Muscle of leg (tissue), 3 donors: ENCODE measurements at regions not wholly inside any gene's neighbourhood (a gene's known extent, or its start where the extent isn't known, plus 50 kb on each side); places are given as distances from the start of the nearest gene placed in this dataset.

Experiments
- DNase-seq: peaks from one replicate; pipeline ENCODE4 v3.0.0; 2013
- H3K27ac ChIP-seq: one replicate; pipeline ENCODE4 v1.5.1; 2013; ENCODE audit warnings: mild to moderate bottlenecking, low read length, control low read depth
- H3K27me3 ChIP-seq: one replicate; pipeline ENCODE4 v1.6.1; 2013; ENCODE audit warnings: low read length; ENCODE audit not compliant: control insufficient read depth, insufficient read depth
- H3K36me3 ChIP-seq: one replicate; pipeline ENCODE4 v1.6.1; 2013; ENCODE audit warnings: low read length; ENCODE audit not compliant: control insufficient read depth, insufficient read depth
- H3K4me1 ChIP-seq: one replicate; pipeline ENCODE4 v1.6.1; 2013; ENCODE audit warnings: low read length; ENCODE audit not compliant: control insufficient read depth, insufficient read depth
- H3K4me3 ChIP-seq: one replicate; pipeline ENCODE4 v1.5.1; 2013; ENCODE audit warnings: low read length, control low read depth
- H3K9me3 ChIP-seq: replicated peaks from 2 replicates; pipeline ENCODE4 v1.6.1; 2013; ENCODE audit warnings: low read depth, low read length; ENCODE audit not compliant: control insufficient read depth
- WGBS: methylation state at CpG from one replicate; pipeline ENCODE4 v1.1.5; 2013; ENCODE audit warnings: missing lambda C conversion rate; ENCODE audit not compliant: insufficient coverage; 5-methylcytosine and 5-hydroxymethylcytosine counted together

DNA sequence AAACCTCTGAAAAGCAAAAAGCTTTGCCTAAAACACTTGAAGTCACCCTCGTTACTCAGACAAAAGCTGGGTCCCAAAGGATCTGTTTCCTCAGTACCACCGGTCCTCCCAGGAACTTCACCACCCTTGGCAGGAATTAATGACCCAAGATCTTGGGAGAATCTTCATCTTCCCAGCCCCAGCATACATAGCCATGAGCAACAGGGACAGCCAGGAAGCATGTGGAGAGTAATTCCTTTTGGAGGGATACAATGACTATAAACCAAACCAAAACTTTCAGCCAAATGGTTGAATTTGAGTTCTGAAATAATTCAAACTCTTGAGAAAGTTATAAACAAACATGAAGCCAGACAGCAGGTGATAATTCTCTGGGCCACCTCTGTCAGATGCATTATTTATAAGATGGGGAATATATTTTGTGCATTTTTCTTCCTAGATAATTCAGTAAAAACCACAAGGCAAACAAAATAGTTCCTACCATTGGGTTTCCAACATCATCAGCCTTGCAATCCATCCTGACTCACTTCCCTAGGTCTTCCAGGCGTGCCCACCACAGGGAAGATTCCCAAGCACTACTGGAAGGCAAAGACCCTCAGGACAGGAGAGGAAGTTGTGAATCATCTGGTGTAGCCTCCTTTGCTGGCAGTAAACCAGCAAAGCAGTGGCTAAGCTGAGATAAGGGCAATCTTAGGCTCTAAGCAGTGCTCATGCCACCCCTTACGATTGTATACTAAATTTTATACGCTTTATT, 71.7 kb upstream of the DRD2 start:
- no peak for DNase-seq
- Histone ChIP-seq H3K27ac (no peak overlapping the region), H3K4me1 (no peaks in the 10 kb centered on the region), H3K27me3 (peaks cover 6% of the 10 kb centered on the region), H3K4me3 (no peak overlapping the region), H3K9me3 (no peaks in the 10 kb centered on the region), H3K36me3 (no peaks in the 10 kb centered on the region)
- WGBS, result 83% methylated on average over 1 of the region's 5 CpGs

DNA sequence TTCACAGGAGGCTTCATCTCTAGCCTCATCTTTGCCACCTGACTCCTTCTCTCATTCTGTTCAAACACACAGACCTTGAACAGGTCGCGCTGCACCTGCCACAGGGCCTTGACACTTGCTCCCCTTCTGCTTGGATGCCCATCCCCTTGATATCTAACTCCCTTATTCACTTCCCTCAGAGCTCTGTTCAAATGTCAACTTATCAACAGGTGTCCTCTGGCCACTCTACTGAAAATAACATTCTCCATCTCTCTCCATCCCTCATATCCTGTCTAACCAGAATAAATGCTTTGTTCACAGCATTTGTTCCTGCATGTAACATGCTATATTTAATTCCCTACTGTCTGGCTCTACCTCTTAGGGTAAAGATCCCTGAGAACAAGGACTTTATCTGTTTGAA, 67.2 kb upstream of the DRD2 start:
- Histone ChIP-seq H3K4me3 (no peak overlapping the region), H3K4me1 (no peaks in the 10 kb centered on the region), H3K27ac (no peak overlapping the region), H3K36me3 (no peaks in the 10 kb centered on the region), H3K27me3 (peaks cover 6% of the 10 kb centered on the region), H3K9me3 (no peaks in the 10 kb centered on the region)
- no peak for DNase-seq
- 96% methylated on average over 2 of the region's 2 CpGs for WGBS

DNA sequence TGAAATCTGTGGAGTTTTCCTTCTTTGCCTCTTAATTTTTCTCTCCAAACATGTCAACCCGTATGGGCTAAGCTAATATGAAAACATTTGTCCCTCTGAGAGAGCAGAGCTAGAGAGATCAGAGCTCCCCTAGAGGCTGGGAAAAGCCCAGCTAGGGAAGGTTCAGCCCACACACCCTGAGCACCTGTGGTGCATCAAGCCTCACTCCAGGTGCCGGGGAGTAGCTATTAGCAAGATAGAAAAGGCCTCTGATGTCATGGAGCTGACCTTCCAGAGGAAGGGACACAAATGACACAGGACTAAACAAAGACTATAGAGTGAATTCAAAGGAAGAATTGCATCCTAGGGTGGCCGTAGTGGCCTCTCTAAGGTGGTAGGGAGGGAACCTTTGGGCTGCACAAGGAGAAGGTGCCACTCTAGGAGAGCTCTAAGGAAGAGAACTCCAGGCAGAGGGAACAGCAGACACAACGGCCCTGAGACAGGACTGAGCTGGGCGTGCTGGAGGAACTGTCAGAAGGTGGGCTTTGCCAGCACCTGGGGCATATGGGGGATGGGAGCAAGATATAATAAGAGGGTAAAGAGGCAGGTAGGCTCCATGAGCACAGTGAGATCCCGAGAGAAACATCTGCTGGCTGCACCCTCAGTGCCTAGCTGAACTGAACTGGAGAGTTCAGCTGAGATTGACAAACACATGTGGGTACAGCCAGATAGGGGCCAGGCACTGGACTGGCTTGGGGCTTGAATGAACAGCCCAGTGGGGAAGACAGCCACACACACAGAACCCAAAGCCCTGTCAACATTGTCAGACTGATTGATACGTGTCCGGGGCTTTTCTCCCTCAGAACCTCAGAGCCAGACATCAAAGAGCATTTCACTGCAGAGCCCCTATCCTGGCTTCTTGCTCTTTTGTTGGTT, 65.5 kb upstream of the DRD2 start:
- Histone ChIP-seq H3K4me1 (no peaks in the 10 kb centered on the region), H3K4me3 (no peak overlapping the region), H3K36me3 (no peaks in the 10 kb centered on the region), H3K27me3 (peaks cover 5% of the 10 kb centered on the region), H3K27ac (no peak overlapping the region), H3K9me3 (no peaks in the 10 kb centered on the region)
- no peak for DNase-seq
- WGBS, result 53% methylated on average over 5 of the region's 8 CpGs

DNA sequence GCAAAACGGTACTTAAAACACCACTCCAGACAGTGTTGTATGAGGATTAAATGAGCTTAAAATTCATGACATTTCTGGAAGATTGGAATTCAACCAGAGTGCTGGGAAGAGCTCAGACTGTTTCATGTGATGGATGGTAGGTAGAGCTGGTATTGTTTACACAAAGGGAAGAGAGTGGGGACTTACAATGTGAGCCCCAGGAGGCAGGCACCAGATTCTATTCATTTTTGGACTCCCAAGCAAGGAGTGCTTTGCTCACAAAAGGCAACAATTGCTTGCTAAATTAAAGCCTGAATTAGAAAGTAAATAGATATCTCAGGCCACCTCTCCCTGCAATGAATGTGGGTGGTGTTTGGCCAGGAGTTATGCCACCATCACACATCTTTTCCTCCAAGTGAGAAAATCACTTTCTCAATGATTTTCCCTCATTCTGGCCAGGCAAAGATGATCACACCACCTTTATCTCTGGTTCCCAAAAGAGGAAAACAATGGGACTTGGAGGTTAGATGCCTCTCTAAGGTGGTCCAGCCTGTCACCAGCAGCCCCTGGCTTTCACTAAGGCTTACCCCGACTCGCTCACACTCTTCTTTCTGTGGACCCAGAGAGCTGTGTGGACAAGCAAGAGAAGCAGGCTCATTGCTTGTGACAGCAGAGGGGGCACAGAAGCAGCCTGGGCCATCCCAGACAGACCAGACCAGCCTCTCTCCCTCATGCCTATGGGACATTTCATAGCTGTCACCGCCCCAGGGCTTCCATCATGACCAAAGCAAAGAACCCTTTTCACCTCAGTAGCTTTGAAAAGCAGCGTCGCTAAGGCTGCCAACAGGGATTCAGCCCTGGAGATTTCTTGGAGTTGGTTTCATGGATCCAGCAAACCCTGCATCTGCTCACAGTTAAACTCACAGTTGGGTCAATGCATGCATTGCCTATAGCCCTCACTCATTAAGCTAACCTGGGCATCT, 63.5 kb upstream of the DRD2 start:
- H3K36me3 ChIP-seq, result no peaks in the 10 kb centered on the region
- H3K27me3 ChIP-seq, result peaks cover 2% of the 10 kb centered on the region
- no peak for DNase-seq
- H3K9me3 ChIP-seq, result no peaks in the 10 kb centered on the region
- no peak overlapping the region for H3K27ac ChIP-seq
- no peak overlapping the region for H3K4me3 ChIP-seq
- WGBS, result 85% methylated on average over 5 of the region's 6 CpGs
- no peaks in the 10 kb centered on the region for H3K4me1 ChIP-seq

DNA sequence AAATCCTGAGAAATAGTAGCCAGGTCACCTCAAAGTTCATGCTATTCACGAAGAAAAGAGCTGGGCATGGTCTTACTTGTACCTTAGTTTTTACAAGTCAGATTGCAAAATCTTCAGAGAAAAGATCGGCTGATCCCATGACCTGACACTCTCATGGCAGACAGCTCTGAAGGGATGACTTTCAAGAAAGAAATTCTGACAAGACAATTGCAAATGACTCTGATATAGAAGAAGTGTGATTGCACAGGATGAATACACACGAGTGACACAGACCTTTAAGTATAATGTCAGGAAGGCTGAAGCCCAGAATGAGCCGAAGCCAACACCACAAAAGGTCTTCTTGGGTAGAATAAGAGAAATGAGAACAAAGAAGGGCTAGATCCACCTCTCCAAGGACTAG, 59.4 kb upstream of the DRD2 start:
- peaks cover 14% of the 10 kb centered on the region for H3K27me3 ChIP-seq
- 53% methylated on average over 3 of the region's 4 CpGs for WGBS
- no peak for DNase-seq
- H3K4me3 ChIP-seq, result no peak overlapping the region
- peaks cover under 1% of the 10 kb centered on the region for H3K4me1 ChIP-seq
- no peak overlapping the region for H3K27ac ChIP-seq
- H3K36me3 ChIP-seq, result no peaks in the 10 kb centered on the region
- H3K9me3 ChIP-seq, result no peaks in the 10 kb centered on the region

DNA sequence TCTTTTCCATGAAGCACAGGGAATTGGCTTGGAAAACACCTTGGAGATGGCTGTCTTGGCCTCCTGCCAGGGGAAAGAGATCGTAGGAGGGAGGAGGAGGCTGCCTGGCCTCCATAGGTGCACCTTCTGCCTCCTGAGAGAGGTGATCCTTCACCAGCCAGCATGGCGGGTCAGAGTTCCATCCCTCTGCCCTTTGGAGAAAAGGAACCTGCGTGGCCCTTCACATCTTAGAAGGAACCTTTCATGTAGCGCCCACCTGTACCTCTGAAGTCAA, 58.2 kb upstream of the DRD2 start:
- Histone ChIP-seq H3K9me3 (no peaks in the 10 kb centered on the region), H3K27me3 (peaks cover 14% of the 10 kb centered on the region), H3K27ac (no peak overlapping the region), H3K4me3 (no peak overlapping the region), H3K36me3 (no peaks in the 10 kb centered on the region), H3K4me1 (peaks cover 4% of the 10 kb centered on the region)
- 59% methylated on average over 3 of the region's 4 CpGs for WGBS
- no peak for DNase-seq

DNA sequence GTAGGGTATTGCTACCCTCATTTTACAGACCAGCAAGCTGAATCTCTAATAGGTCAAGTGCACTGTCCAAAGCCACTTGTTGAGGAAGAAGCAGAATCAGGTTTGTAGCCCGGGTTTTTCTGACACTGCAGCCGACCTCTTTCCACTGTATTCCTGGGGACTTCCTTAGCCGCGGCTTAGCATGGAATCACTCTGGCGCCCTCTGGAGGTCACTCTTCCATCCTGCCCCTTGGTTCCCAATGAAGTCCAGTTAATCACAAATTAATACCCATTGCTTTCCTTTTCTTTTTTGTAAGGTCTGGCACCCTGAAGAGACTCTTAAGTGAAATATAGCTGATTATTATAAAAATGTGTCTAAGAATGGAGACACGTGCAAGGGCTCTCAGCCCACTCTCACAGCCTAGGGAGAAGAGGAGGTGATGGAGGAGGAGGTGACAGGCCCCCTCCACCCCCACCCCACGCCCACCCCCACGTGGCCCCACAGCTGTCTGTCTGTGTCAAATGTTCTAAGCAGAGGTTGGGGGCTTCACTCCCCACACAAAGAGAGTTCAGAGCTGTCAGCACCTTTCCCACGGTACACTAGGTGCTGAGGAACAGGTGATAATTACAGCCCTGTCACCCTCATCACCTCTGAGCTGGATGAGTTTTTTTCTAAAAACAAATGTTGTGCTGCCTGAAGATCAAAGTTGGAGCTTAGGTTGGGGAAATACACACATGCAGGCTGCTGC, 57.7 kb upstream of the DRD2 start:
- peaks cover 4% of the 10 kb centered on the region for H3K4me1 ChIP-seq
- peak; percentile 75 for DNase-seq
- 3% methylated on average over 5 of the region's 9 CpGs for WGBS
- H3K9me3 ChIP-seq, result no peaks in the 10 kb centered on the region
- H3K27me3 ChIP-seq, result peaks cover 14% of the 10 kb centered on the region
- no peaks in the 10 kb centered on the region for H3K36me3 ChIP-seq
- H3K4me3 ChIP-seq, result no peak overlapping the region
- no peak overlapping the region for H3K27ac ChIP-seq

DNA sequence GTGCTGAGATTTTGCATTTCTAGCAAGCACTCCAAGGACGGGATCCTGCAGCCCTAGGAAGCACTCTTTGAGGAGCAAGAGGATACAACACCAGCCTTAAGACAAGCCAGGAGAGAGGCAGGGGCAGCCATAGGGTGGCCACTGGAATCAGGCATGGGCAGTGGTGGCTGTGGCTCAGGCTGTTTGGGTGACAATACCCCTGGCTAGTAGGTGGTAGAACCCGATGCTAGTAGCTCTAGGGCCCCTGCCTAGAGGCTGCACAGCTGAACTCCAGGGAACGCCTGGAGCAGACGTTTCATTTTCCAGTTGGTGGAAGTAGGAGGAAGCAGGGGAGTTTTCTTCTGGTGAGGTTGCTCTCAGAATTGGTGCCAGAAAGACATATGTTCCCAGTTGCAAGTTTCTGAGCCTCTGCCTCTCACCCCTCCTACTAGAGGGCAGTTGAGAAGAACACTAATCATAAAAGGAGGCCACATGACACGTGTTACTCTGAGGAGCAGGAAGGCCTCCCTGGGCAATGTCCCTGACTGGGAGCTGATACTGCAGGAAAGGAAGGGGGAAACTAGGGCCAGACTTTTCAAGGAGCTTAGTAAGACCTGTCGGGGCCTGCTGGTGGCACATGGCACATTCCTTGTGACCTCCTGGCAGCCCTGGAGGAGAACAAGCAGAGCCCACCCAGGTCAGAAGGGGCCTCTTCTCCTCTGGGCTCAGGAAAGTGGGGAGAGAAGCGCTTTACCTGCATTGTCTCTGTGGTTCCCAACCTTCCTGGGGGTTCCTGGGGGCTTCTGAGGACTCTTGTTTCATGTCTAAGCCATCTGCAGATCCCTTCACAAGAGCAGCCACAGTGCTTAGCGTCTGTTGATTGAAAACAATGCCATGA, 56.6 kb upstream of the DRD2 start:
- WGBS, result 43% methylated on average over 7 of the region's 8 CpGs
- peak; percentile 12 for DNase-seq

DNA sequence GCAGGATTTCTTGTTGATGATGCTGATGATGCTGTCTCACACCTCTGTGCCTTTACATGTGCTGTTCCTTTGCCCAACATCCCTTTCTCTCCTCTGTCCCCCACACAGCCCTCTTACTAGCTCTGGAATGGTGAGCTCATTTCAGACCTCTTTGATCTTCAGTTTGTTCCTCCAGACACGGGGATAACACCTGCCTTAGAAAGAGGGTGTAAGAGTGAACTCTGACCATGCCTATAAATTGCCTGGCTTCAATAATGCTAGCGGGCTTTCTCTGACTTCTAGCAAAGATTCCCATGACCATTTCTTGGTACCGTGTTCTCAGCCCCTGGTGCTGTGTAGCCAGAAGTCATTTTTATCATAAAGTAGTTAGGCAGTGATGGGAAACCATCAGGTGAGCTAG, 55.9 kb upstream of the DRD2 start:
- Histone ChIP-seq H3K4me1 (peaks cover 4% of the 10 kb centered on the region), H3K27ac (no peak overlapping the region), H3K9me3 (no peaks in the 10 kb centered on the region), H3K27me3 (peaks cover 14% of the 10 kb centered on the region), H3K36me3 (no peaks in the 10 kb centered on the region), H3K4me3 (no peak overlapping the region)
- WGBS, result no CpG with 5 or more reads among the region's 3 CpGs
- DNase-seq, result no peak

More for the DNA sequence above, 56.6 kb upstream of the DRD2 start:
- H3K4me3 ChIP-seq, result no peak overlapping the region
- H3K36me3 ChIP-seq, result no peaks in the 10 kb centered on the region
- H3K9me3 ChIP-seq, result no peaks in the 10 kb centered on the region
- H3K27me3 ChIP-seq, result peaks cover 14% of the 10 kb centered on the region
- peaks cover 4% of the 10 kb centered on the region for H3K4me1 ChIP-seq
- no peak overlapping the region for H3K27ac ChIP-seq
